Epithelial cell of proximal tubule (primary cell): ENCODE measurements at regions not wholly inside any gene's neighbourhood (a gene's known extent, or its start where the extent isn't known, plus 50 kb on each side); places are given as distances from the start of the nearest gene placed in this dataset.

Source experiments
- DNase-seq: peaks from one replicate; pipeline ENCODE4 v3.0.0-alpha.2; 2011; ENCODE audit warnings: low read depth
- H3K4me3 ChIP-seq: 2 replicates; pipeline ENCODE4 v1.5.1; 2011; ENCODE audit warnings: low read depth, mild to moderate bottlenecking, low read length
- TF ChIP-seq, protein P1 (sequence below): conservative IDR thresholded peaks from 2 replicates; pipeline ENCODE4 v1.5.1; 2012; ENCODE audit warnings: low read depth, mild to moderate bottlenecking, low read length

- no peak for DNase-seq
- TF ChIP-seq, protein P1, sequence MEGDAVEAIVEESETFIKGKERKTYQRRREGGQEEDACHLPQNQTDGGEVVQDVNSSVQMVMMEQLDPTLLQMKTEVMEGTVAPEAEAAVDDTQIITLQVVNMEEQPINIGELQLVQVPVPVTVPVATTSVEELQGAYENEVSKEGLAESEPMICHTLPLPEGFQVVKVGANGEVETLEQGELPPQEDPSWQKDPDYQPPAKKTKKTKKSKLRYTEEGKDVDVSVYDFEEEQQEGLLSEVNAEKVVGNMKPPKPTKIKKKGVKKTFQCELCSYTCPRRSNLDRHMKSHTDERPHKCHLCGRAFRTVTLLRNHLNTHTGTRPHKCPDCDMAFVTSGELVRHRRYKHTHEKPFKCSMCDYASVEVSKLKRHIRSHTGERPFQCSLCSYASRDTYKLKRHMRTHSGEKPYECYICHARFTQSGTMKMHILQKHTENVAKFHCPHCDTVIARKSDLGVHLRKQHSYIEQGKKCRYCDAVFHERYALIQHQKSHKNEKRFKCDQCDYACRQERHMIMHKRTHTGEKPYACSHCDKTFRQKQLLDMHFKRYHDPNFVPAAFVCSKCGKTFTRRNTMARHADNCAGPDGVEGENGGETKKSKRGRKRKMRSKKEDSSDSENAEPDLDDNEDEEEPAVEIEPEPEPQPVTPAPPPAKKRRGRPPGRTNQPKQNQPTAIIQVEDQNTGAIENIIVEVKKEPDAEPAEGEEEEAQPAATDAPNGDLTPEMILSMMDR, result no peak
- no peak overlapping the region for H3K4me3 ChIP-seq
Observed at GRCh38 chr1:116854403-116854690, 55.4 kb upstream of the PTGFRN start.

DNA sequence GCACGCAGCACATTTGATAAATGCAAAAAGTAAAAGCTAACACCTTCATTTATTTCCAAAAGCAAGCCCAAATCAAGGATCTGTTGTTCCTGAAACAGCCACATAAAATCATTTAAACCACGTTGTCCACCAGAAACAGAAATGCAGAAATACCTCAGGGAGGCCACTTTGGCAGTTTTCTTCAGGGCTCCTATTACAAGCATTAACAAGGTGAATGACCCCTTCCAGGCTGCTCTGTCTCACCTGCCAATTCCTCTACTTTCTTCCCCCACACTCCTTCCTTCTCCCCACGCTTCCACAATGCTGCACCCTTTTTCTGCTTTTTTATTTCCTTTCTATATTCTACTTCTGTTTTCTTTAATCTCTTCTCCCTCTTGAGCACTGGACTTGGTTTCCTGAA is 55.0 kb upstream of the PTGFRN start:
- no peak overlapping the region for H3K4me3 ChIP-seq
- no peak for DNase-seq
- TF ChIP-seq, protein P1, result no peak

DNA sequence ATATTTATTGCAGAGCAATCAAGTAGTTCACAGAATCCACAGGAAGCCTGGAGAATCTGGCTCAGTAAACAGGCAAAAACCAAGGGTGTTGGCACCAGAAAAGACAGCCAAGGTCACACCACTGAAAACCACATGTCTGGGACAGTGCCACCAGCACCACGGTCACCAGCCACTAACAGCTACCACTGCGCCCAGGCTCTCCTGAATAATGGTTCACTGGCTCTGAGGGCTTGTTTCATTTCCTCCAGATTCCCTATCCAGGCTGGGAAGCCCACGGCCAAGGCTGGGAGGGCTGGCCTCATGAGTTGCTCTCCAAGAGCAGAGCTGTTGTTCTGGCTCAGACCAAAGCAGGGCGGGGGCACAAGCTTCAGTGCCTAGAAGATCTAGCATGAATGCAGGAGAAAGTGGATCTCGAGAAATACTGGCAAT is 54.5 kb upstream of the PTGFRN start:
- DNase-seq, result no peak
- no peak overlapping the region for H3K4me3 ChIP-seq
- TF ChIP-seq, protein P1, result no peak

DNA sequence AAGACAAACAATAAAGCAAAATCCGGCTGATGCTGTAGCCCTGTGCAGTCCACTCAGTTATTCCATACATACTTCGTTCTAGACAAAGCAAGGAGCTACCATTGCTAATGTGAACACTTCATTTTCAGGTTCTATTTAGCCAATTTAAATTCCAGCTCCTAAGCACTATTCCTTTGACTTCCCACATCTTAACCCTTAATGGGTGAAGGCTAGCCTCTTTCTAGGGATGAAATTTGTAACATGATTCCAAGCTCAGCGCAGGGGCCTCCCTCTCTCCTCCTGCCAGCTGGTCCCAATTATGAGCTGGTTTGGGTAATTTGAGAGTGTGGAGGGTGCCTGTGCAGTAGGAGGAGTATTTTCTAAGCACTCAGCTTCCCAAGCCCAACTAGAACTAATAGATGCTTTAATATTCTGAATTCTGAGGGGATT is 53.9 kb upstream of the PTGFRN start:
- no peak overlapping the region for H3K4me3 ChIP-seq
- DNase-seq, result no peak
- TF ChIP-seq, protein P1, result no peak

- TF ChIP-seq, protein P1, result no peak
- no peak overlapping the region for H3K4me3 ChIP-seq
- no peak for DNase-seq
Observed at GRCh38 chr1:116856312-116856711, 53.4 kb upstream of the PTGFRN start.

GRCh38 chr1:116857092-116857491 is 52.6 kb upstream of the PTGFRN start:
- no peak for DNase-seq
- H3K4me3 ChIP-seq, result no peak overlapping the region
- TF ChIP-seq, protein P1, result no peak
